Stomach (tissue), 8 donors: ENCODE measurements at regions not wholly inside any gene's neighbourhood (a gene's known extent, or its start where the extent isn't known, plus 50 kb on each side); places are given as distances from the start of the nearest gene placed in this dataset.
"Not testable (repeated sequence)": the region's sequence is repeated elsewhere in the genome, so short reads cannot be mapped to it uniquely, and the experiment has no call there.

ENCODE experiments used
- DNase-seq, 2 donors: peaks; one replicate each; pipeline versions ENCODE4 v3.0.0 to v3.0.0-alpha.2; 2013 to 2019
- H3K27ac ChIP-seq, 5 donors: fragments of 200-600 bp in 4 of 5; sonication (generic) in 4 of 5; one replicate each; pipeline ENCODE4 v1.5.1; 2013 to 2019; ENCODE audit warnings: mild to moderate bottlenecking in 1 of 5, moderate library complexity in 1 of 5
- H3K27me3 ChIP-seq, 3 donors: fragments of 200-600 bp; sonication (generic); one replicate each; pipeline ENCODE4 v1.5.1; 2017 to 2019; ENCODE audit warnings: mixed run types in 1 of 3
- H3K36me3 ChIP-seq, 4 donors: fragments of 200-600 bp; sonication (generic); 1 replicate in 3 of 4; 2 replicates in 1 of 4; pipeline ENCODE4 v1.5.1; 2016 to 2019
- H3K4me1 ChIP-seq, 4 donors: fragments of 200-600 bp; sonication (generic); one replicate each; pipeline ENCODE4 v1.5.1; 2016 to 2019
- H3K4me3 ChIP-seq, 4 donors: fragments of 200-600 bp; sonication (generic) in 3 of 4; one replicate each; pipeline ENCODE4 v1.5.1; 2016 to 2019; ENCODE audit warnings: mild to moderate bottlenecking in 1 of 4
- H3K9me3 ChIP-seq, 4 donors: fragments of 200-600 bp; sonication (generic); one replicate each; pipeline ENCODE4 v1.5.1; 2016 to 2019
- EP300 ChIP-seq: sonication (generic); formaldehyde crosslinking; IDR thresholded peaks from one replicate; pipeline ENCODE4 v1.6.1; 2017; ENCODE audit warnings: antibody characterized with exemption
- POLR2A ChIP-seq, 4 donors: fragments of 450-650 bp; IDR thresholded peaks; one replicate each; pipeline ENCODE4 v1.6.1; 2016; ENCODE audit warnings: antibody characterized with exemption in 4 of 4, control low read depth in 2 of 4, mild to moderate bottlenecking in 1 of 4, moderate library complexity in 1 of 4
- POLR2AphosphoS5 ChIP-seq, 3 donors: sonication (generic); formaldehyde crosslinking; IDR thresholded peaks; one replicate each; pipeline ENCODE4 v1.6.1; 2016; ENCODE audit warnings: antibody characterized with exemption in 3 of 3
- WGBS, 5 donors: extraction: QIAGEN DNeasy Blood & Tissue Kit in 3 of 5; methylation state at CpG; one replicate each; pipeline versions ENCODE4 v1.1.5 to v1.1.7; 2013 to 2018; 5-methylcytosine and 5-hydroxymethylcytosine counted together
- intact Hi-C: fragments of 100-400 bp; cut with DNase I; formaldehyde crosslinking; loops from one replicate; pipeline ENCODE4 v1.15.1; 2023; ENCODE audit warnings: low total_unique reads
- TF ChIP-seq, protein P1 (sequence below), 7 experiments: fragments of 450-650 bp in 4 of 7; fragments of 200-600 bp in 3 of 7; sonication (generic) in 3 of 7; IDR thresholded peaks; one replicate each; pipeline ENCODE4 v1.5.1; 2016 to 2019; ENCODE audit warnings: antibody characterized with exemption in 7 of 7, control low read depth in 2 of 7, mild to moderate bottlenecking in 1 of 7
- donor health status: healthy with polysubstance abuse.
- donor health status: Bipolar disorder and iron deficiency.
- donor health status: healthy.

DNA sequence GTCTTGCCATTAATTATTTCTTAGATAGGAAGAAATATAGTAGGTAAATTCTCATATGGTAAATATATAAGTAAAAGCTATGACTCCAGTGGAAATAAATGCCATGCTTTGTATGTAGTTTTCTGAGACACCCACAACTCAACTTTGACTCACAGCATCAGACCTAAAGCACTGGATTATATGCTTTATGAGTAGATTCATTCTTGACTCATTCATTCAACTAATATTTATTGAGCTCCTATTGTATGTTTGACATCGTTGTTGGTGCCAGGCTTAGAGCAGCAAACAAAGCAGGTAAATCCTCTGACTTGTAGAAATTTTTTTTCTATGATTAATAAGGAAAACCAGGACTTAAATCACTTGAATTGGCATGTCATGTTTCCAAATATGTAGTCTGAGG is 211.4 kb downstream of the PTPRC start:
- 60 to 74% (median 70%) methylated on average over 1 of the region's 1 CpG for WGBS, 5 donors
- intact Hi-C loops, result no loop called here
- H3K4me3 ChIP-seq, result no peak overlapping the region
- H3K9me3 ChIP-seq, result no peaks in the 10 kb centered on the region
- H3K4me1 ChIP-seq, result no peaks in the 10 kb centered on the region
- DNase-seq, result no peak
- TF ChIP-seq EP300, result no peak
- TF ChIP-seq, protein P1, sequence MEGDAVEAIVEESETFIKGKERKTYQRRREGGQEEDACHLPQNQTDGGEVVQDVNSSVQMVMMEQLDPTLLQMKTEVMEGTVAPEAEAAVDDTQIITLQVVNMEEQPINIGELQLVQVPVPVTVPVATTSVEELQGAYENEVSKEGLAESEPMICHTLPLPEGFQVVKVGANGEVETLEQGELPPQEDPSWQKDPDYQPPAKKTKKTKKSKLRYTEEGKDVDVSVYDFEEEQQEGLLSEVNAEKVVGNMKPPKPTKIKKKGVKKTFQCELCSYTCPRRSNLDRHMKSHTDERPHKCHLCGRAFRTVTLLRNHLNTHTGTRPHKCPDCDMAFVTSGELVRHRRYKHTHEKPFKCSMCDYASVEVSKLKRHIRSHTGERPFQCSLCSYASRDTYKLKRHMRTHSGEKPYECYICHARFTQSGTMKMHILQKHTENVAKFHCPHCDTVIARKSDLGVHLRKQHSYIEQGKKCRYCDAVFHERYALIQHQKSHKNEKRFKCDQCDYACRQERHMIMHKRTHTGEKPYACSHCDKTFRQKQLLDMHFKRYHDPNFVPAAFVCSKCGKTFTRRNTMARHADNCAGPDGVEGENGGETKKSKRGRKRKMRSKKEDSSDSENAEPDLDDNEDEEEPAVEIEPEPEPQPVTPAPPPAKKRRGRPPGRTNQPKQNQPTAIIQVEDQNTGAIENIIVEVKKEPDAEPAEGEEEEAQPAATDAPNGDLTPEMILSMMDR (IDR thresholded peaks at IDR 0.05), result no peak
- H3K36me3 ChIP-seq, result no peaks in the 10 kb centered on the region
- no peaks in the 10 kb centered on the region for H3K27me3 ChIP-seq
- no peak overlapping the region for H3K27ac ChIP-seq

DNA sequence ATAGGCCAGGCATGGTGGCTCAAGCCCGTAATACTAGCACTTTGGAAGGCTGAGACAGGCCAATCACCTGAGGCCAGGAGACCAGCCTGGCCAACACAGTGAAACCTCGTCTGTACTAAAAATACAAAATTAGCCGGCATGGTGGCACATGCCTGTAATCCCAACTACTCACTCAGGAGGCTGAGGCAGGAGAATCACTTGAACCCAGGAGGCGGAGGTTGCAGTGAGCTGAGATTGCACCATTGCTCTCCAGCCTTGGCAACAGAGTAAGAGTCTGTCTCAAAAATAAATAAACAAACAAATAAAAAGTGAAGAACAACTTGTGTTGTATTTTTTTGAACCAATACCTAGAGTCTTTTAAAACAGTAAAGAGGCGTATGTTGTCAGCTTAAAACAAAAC is 212.1 kb downstream of the PTPRC start:
- intact Hi-C loops, DNase-seq: not testable (repeated sequence)
- WGBS, 5 donors, result 91 to 96% (median 95%) methylated on average over 5 of the region's 5 CpGs

DNA sequence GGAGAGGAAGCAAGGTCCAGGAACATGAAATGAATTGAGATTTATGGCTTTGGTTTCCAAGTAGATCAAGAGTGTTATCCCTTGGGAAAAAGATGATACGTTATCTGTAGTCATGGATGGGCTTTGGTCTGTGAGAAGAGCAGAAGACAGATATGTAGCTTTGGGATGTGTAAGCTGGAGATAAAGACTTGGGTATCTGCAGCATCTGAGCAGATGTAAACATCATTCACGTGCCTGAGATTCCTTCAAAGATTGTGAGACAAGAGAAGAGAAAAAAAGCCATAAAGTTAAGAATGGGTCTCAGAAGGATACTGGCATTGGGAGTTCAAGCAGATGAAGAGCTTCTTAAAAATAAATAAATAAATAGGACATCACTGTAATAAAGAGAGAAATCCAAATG is 217.8 kb downstream of the PTPRC start:
- Histone ChIP-seq H3K9me3 (no peaks in the 10 kb centered on the region), H3K27me3 (no peaks in the 10 kb centered on the region), H3K4me1 (no peaks in the 10 kb centered on the region), H3K4me3 (no peak overlapping the region), H3K27ac (no peak overlapping the region), H3K36me3 (no peaks in the 10 kb centered on the region)
- DNase-seq, result no peak
- no peak for TF ChIP-seq POLR2A (IDR thresholded peaks at IDR 0.05)
- no peak for TF ChIP-seq EP300
- TF ChIP-seq, protein P1 (IDR thresholded peaks at IDR 0.05), result no peak
- TF ChIP-seq POLR2AphosphoS5 (IDR thresholded peaks at IDR 0.05), result no peak
- WGBS, 5 donors, result 75 to 83% (median 79%) methylated on average over 2 of the region's 2 CpGs
- intact Hi-C loops, result no loop called here

More for the DNA sequence above, 212.1 kb downstream of the PTPRC start:
- not testable (repeated sequence) for H3K27me3 ChIP-seq, H3K27ac ChIP-seq, H3K9me3 ChIP-seq, H3K4me3 ChIP-seq, H3K4me1 ChIP-seq, H3K36me3 ChIP-seq

DNA sequence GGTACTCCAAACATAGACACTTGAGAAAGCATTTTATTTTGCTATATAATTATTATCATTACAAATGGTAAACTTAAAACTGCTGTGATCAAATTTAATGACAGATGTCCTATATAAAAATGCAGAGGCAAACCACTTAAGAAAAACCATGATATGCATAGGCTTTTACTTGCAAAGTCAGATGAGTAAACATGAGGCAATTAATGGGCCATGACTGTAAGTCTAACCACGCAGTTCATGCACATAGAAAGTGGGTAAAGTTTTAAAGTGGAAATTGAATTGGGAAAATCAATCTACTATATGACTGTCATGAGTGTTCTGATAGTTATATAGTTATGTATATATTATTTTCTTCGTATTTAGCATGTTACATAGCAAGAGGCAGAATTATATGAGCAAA is 219.2 kb downstream of the PTPRC start:
- Histone ChIP-seq H3K4me1 (no peaks in the 10 kb centered on the region), H3K36me3 (no peaks in the 10 kb centered on the region), H3K4me3 (no peak overlapping the region), H3K27me3 (no peaks in the 10 kb centered on the region), H3K27ac (no peak overlapping the region), H3K9me3 (no peaks in the 10 kb centered on the region)
- TF ChIP-seq POLR2AphosphoS5 (IDR thresholded peaks at IDR 0.05), result no peak
- no peak for TF ChIP-seq EP300
- TF ChIP-seq, protein P1 (IDR thresholded peaks at IDR 0.05), result no peak
- intact Hi-C loops, result no loop called here
- DNase-seq, result no peak
- 89 to 96% (median 93%) methylated on average over 2 of the region's 2 CpGs for WGBS, 5 donors

DNA sequence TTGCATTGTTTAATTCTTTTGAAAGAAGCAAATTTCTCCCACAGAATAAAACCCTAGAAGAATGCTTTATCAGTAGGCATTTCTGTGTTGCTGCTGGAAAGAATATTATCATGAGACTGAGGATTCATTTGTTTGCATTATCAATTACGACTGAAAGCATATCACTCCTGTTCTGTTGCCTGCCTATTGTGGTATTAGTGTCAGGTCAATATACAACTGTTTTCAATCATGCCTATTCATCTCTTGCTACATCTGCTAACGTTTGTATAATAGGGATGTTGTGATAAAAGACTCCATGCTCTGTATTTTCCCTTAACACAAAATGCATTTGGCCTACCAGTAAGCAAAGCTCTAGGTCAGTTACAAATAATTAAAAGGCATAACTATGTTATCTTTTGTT is 221.5 kb downstream of the PTPRC start:
- TF ChIP-seq POLR2AphosphoS5 (IDR thresholded peaks at IDR 0.05) (no peak), EP300 (no peak), POLR2A (IDR thresholded peaks at IDR 0.05) (no peak)
- TF ChIP-seq, protein P1 (IDR thresholded peaks at IDR 0.05), result no peak
- H3K27ac ChIP-seq, result no peak overlapping the region
- intact Hi-C loops, result no loop called here
- no peak overlapping the region for H3K4me3 ChIP-seq
- WGBS, 5 donors, result 36 to 68% (median 50%) methylated on average over 2 of the region's 2 CpGs
- DNase-seq, result no peak
- no peaks in the 10 kb centered on the region for H3K36me3 ChIP-seq
- H3K27me3 ChIP-seq, result no peaks in the 10 kb centered on the region
- H3K9me3 ChIP-seq, result no peaks in the 10 kb centered on the region
- H3K4me1 ChIP-seq, result no peaks in the 10 kb centered on the region
